OCI-LY3 (cell line): ENCODE measurements at regions not wholly inside any gene's neighbourhood (a gene's known extent, or its start where the extent isn't known, plus 50 kb on each side); places are given as distances from the start of the nearest gene placed in this dataset.
A peak's percentile ranks its signal among the peaks of the same experiment; 100 is the strongest.

Source experiments
- H2AFZ ChIP-seq: fragments of 200-600, 300-600 bp; shearing (Covaris generic); 2 replicates; pipeline ENCODE4 v1.6.0; 2014; ENCODE audit warnings: antibody characterized with exemption, low read depth, low read length
- H3K27ac ChIP-seq: fragments of 200-600, 300-600 bp; sonication (generic); 2 replicates; pipeline ENCODE4 v1.5.1; 2014; ENCODE audit warnings: mild to moderate bottlenecking, low read length, moderate library complexity, mixed read lengths
- H3K27me3 ChIP-seq: fragments of 200-600, 300-600 bp; sonication (generic); 2 replicates; pipeline ENCODE4 v1.6.1; 2014; ENCODE audit warnings: low read depth, low read length, mixed read lengths
- H3K36me3 ChIP-seq: fragments of 200-600, 300-600 bp; sonication (generic); replicated peaks from 2 replicates; pipeline ENCODE3; 2014; ENCODE audit warnings: low read depth, low read length, mixed read lengths
- H3K4me1 ChIP-seq: fragments of 300-600, 200-600 bp; sonication (generic); 2 replicates; pipeline ENCODE4 v1.6.1; 2014; ENCODE audit warnings: low read length, mixed read lengths
- H3K4me2 ChIP-seq: fragments of 200-600, 300-600 bp; sonication (generic); 2 replicates; pipeline ENCODE4 v1.6.1; 2014; ENCODE audit warnings: low read length, mixed read lengths
- H3K4me3 ChIP-seq: fragments of 300-600, 200-600 bp; sonication (generic); 2 replicates; pipeline ENCODE4 v1.5.1; 2014; ENCODE audit warnings: antibody characterized with exemption, mild to moderate bottlenecking, low read length, moderate library complexity
- H3K79me2 ChIP-seq: fragments of 300-600, 200-600 bp; shearing (Covaris generic); 2 replicates; pipeline ENCODE4 v1.6.1; 2014; ENCODE audit warnings: mild to moderate bottlenecking, low read length, mixed read lengths
- H3K9ac ChIP-seq: fragments of 300-600, 200-600 bp; shearing (Covaris generic); 2 replicates; pipeline ENCODE4 v1.6.0; 2014; ENCODE audit warnings: mild to moderate bottlenecking, low read length, moderate library complexity
- H3K9me3 ChIP-seq: fragments of 200-600, 300-600 bp; shearing (Covaris generic); 2 replicates; pipeline ENCODE4 v1.6.1; 2014; ENCODE audit warnings: low read length, mixed read lengths; ENCODE audit not compliant: insufficient read depth
- H4K20me1 ChIP-seq: fragments of 200-600, 300-600 bp; sonication (generic); 2 replicates; pipeline ENCODE4 v1.6.1; 2016; ENCODE audit warnings: low read length, mixed read lengths; ENCODE audit not compliant: insufficient read depth
- CTCF ChIP-seq: fragments of 200-600, 300-600 bp; sonication (generic); IDR thresholded peaks from 2 replicates; pipeline ENCODE4 v1.5.1; 2014; ENCODE audit warnings: antibody characterized with exemption, low read length, low read depth
- EZH2phosphoT487 ChIP-seq: fragments of 200-600 bp; shearing (Covaris generic); IDR thresholded peaks from 2 replicates; pipeline ENCODE4 v1.6.1; 2018; ENCODE audit warnings: antibody characterized with exemption, mixed run types, low read depth

GRCh38 chr11:21861314-21861713 lies 331.6 kb upstream of the ANO5 start:
- Histone ChIP-seq H3K79me2 (no peaks in the 10 kb centered on the region), H3K9ac (no peak overlapping the region), H3K4me3 (no peak overlapping the region), H4K20me1 (no peaks in the 10 kb centered on the region), H2AFZ (peak overlapping the region; percentile 58; the same call in 1 of the 2 replicates), H3K36me3 (no peaks in the 10 kb centered on the region), H3K27me3 (no peaks in the 10 kb centered on the region), H3K9me3 (no peaks in the 10 kb centered on the region), H3K4me2 (peak overlapping the region; percentile 10; the same call in 1 of the 2 replicates), H3K27ac (no peak overlapping the region), H3K4me1 (no peaks in the 10 kb centered on the region)
- TF ChIP-seq CTCF (no peak), EZH2phosphoT487 (no peak)

GRCh38 chr11:21865541-21865940 lies 327.3 kb upstream of the ANO5 start:
- no peaks in the 10 kb centered on the region for H4K20me1 ChIP-seq
- TF ChIP-seq CTCF, result no peak
- no peak for TF ChIP-seq EZH2phosphoT487
- no peaks in the 10 kb centered on the region for H3K9me3 ChIP-seq
- no peaks in the 10 kb centered on the region for H3K4me1 ChIP-seq
- no peak overlapping the region for H3K4me2 ChIP-seq
- H3K79me2 ChIP-seq, result no peaks in the 10 kb centered on the region
- H3K27ac ChIP-seq, result no peak overlapping the region
- H2AFZ ChIP-seq, result no peak overlapping the region
- H3K36me3 ChIP-seq, result no peaks in the 10 kb centered on the region
- H3K9ac ChIP-seq, result no peak overlapping the region
- no peak overlapping the region for H3K4me3 ChIP-seq
- no peaks in the 10 kb centered on the region for H3K27me3 ChIP-seq

DNA sequence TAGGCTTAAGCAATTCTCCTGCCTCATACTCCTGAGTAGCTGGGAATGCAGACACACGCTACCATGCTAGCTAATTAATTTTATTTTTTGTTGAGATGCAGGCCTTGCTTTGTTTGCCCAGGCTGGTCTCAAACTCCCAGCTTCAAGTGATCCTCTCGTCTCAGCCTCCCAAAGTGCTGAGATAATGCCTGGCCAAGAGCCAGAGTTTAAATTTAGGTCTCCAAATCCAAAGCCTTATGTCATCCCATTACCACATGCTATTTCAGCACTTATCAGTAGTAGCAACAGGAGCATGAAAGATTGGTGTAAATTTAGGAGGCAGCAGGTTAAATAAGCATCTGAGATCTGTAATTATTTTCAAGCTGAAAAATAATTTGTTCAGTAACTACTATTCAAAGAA lies 326.1 kb upstream of the ANO5 start:
- H3K27ac ChIP-seq, result no peak overlapping the region
- no peaks in the 10 kb centered on the region for H3K4me1 ChIP-seq
- no peaks in the 10 kb centered on the region for H4K20me1 ChIP-seq
- no peak overlapping the region for H3K4me2 ChIP-seq
- H3K79me2 ChIP-seq, result no peaks in the 10 kb centered on the region
- H3K36me3 ChIP-seq, result no peaks in the 10 kb centered on the region
- H3K27me3 ChIP-seq, result no peaks in the 10 kb centered on the region
- TF ChIP-seq CTCF (no peak), EZH2phosphoT487 (no peak)
- H3K4me3 ChIP-seq, result no peak overlapping the region
- H3K9me3 ChIP-seq, result no peaks in the 10 kb centered on the region
- H3K9ac ChIP-seq, result no peak overlapping the region
- H2AFZ ChIP-seq, result no peak overlapping the region

GRCh38 chr11:21877151-21877550 lies 315.7 kb upstream of the ANO5 start:
- Histone ChIP-seq H3K79me2 (no peaks in the 10 kb centered on the region), H3K36me3 (no peaks in the 10 kb centered on the region), H2AFZ (no peak overlapping the region)

More at GRCh38 chr11:21877151-21877550, 315.7 kb upstream of the ANO5 start:
- H3K27ac ChIP-seq, result no peak overlapping the region
- H3K9ac ChIP-seq, result no peak overlapping the region
- TF ChIP-seq EZH2phosphoT487 (no peak), CTCF (no peak)
- no peak overlapping the region for H3K4me3 ChIP-seq
- H4K20me1 ChIP-seq, result no peaks in the 10 kb centered on the region
- H3K4me1 ChIP-seq, result no peaks in the 10 kb centered on the region
- H3K9me3 ChIP-seq, result no peaks in the 10 kb centered on the region
- no peak overlapping the region for H3K4me2 ChIP-seq
- no peaks in the 10 kb centered on the region for H3K27me3 ChIP-seq
